Ascending aorta (tissue), 2 donors: ENCODE measurements at regions not wholly inside any gene's neighbourhood (a gene's known extent, or its start where the extent isn't known, plus 50 kb on each side); places are given as distances from the start of the nearest gene placed in this dataset.

Experiments
- DNase-seq, 2 donors: peaks; one replicate each; pipeline ENCODE4 v3.0.0-alpha.2; 2019; ENCODE audit warnings: low spot score in 2 of 2
- H3K27ac ChIP-seq, 2 donors: fragments of 200-600 bp; sonication (generic); one replicate each; pipeline ENCODE4 v1.5.1; 2016 to 2017; ENCODE audit warnings: mild to moderate bottlenecking in 1 of 2
- H3K27me3 ChIP-seq: fragments of 200-600 bp; sonication (generic); one replicate; pipeline ENCODE4 v1.5.1; 2017
- H3K36me3 ChIP-seq, 2 donors: fragments of 200-600 bp; sonication (generic); one replicate each; pipeline ENCODE4 v1.5.1; 2016
- H3K4me1 ChIP-seq, 2 donors: fragments of 200-600 bp; sonication (generic); one replicate each; pipeline ENCODE4 v1.5.1; 2016 to 2017; ENCODE audit warnings: mild to moderate bottlenecking in 1 of 2
- H3K4me3 ChIP-seq, 2 donors: fragments of 200-600 bp; sonication (generic); one replicate each; pipeline ENCODE4 v1.5.1; 2016 to 2017; ENCODE audit warnings: mild to moderate bottlenecking in 1 of 2
- H3K9me3 ChIP-seq, 2 donors: fragments of 200-600 bp; sonication (generic); one replicate each; pipeline ENCODE4 v1.5.1; 2016
- CTCF ChIP-seq, 3 experiments: fragments of 200-600 bp in 2 of 3; fragments of 450-650 bp in 1 of 3; sonication (generic) in 2 of 3; IDR thresholded peaks; one replicate each; pipeline ENCODE4 v1.5.1; 2016 to 2019; ENCODE audit warnings: antibody characterized with exemption in 3 of 3, mild to moderate bottlenecking in 1 of 3, moderate library complexity in 1 of 3
- intact Hi-C: fragments of 100-400 bp; cut with DNase I; formaldehyde crosslinking; loops from one replicate; pipeline ENCODE4 v1.15.1; 2023

- Histone ChIP-seq H3K27ac (no peak overlapping the region), H3K4me3 (no peak overlapping the region), H3K36me3 (no peaks in the 10 kb centered on the region), H3K4me1 (no peaks in the 10 kb centered on the region), H3K27me3 (no peaks in the 10 kb centered on the region), H3K9me3 (no peaks in the 10 kb centered on the region)
- DNase-seq, result no peak
- intact Hi-C loops, result no loop called here
- TF ChIP-seq CTCF (IDR thresholded peaks at IDR 0.05), result no peak
Measured at GRCh38 chr2:53475766-53476165, 291.8 kb upstream of the CHAC2 start.

- intact Hi-C loops, result no loop called here
- DNase-seq, result no peak
- Histone ChIP-seq H3K9me3 (no peaks in the 10 kb centered on the region), H3K4me3 (no peak overlapping the region), H3K27me3 (no peaks in the 10 kb centered on the region), H3K36me3 (no peaks in the 10 kb centered on the region), H3K27ac (no peak overlapping the region), H3K4me1 (no peaks in the 10 kb centered on the region)
- no peak for TF ChIP-seq CTCF (IDR thresholded peaks at IDR 0.05)
Measured at GRCh38 chr2:53475321-53475720, 292.3 kb upstream of the CHAC2 start.

- H3K36me3 ChIP-seq, result no peaks in the 10 kb centered on the region
- no peak for DNase-seq
- no peaks in the 10 kb centered on the region for H3K4me1 ChIP-seq
- TF ChIP-seq CTCF (IDR thresholded peaks at IDR 0.05), result no peak
- H3K27me3 ChIP-seq, result no peaks in the 10 kb centered on the region
- no peak overlapping the region for H3K4me3 ChIP-seq
- no peak overlapping the region for H3K27ac ChIP-seq
- no peaks in the 10 kb centered on the region for H3K9me3 ChIP-seq
- intact Hi-C loops, result no loop called here
Measured at GRCh38 chr2:53474914-53475313, 292.7 kb upstream of the CHAC2 start.

- Histone ChIP-seq H3K27me3 (no peaks in the 10 kb centered on the region), H3K4me1 (no peaks in the 10 kb centered on the region), H3K9me3 (no peaks in the 10 kb centered on the region), H3K4me3 (no peak overlapping the region), H3K27ac (no peak overlapping the region), H3K36me3 (no peaks in the 10 kb centered on the region)
- no peak for DNase-seq
- TF ChIP-seq CTCF (IDR thresholded peaks at IDR 0.05), result no peak
- intact Hi-C loops, result no loop called here
Measured at GRCh38 chr2:53473775-53474311, 293.8 kb upstream of the CHAC2 start.

- Histone ChIP-seq H3K36me3 (no peaks in the 10 kb centered on the region), H3K4me3 (no peak overlapping the region), H3K4me1 (no peaks in the 10 kb centered on the region), H3K9me3 (no peaks in the 10 kb centered on the region), H3K27ac (no peak overlapping the region), H3K27me3 (no peaks in the 10 kb centered on the region)
- intact Hi-C loops, result no loop called here
- DNase-seq, result no peak
- TF ChIP-seq CTCF (IDR thresholded peaks at IDR 0.05), result peak in 1 of 3 experiments; percentile 8
Measured at GRCh38 chr2:53473236-53473635, 294.4 kb upstream of the CHAC2 start.
